ENCODE measurements at regions not wholly inside any gene's neighbourhood (a gene's known extent, or its start where the extent isn't known, plus 50 kb on each side); places are given as distances from the start of the nearest gene placed in this dataset.

- TF ChIP-seq CTCF (IDR thresholded peaks at IDR 0.05 in 8 of 11, conservative IDR thresholded peaks at IDR 0.05 in 3 of 11): no peak
- no peak for TF ChIP-seq POLR2AphosphoS5 (IDR thresholded peaks at IDR 0.05)
These were observed 76.1 kb upstream of the RAB27B start for GRCh38 chr18:54752185-54752584.
